ENCODE measurements at regions not wholly inside any gene's neighbourhood (a gene's known extent, or its start where the extent isn't known, plus 50 kb on each side); places are given as distances from the start of the nearest gene placed in this dataset.

GRCh38 chr2:8236391-8236790 is 445.5 kb upstream of the ID2 start:
- TF ChIP-seq, protein P1, sequence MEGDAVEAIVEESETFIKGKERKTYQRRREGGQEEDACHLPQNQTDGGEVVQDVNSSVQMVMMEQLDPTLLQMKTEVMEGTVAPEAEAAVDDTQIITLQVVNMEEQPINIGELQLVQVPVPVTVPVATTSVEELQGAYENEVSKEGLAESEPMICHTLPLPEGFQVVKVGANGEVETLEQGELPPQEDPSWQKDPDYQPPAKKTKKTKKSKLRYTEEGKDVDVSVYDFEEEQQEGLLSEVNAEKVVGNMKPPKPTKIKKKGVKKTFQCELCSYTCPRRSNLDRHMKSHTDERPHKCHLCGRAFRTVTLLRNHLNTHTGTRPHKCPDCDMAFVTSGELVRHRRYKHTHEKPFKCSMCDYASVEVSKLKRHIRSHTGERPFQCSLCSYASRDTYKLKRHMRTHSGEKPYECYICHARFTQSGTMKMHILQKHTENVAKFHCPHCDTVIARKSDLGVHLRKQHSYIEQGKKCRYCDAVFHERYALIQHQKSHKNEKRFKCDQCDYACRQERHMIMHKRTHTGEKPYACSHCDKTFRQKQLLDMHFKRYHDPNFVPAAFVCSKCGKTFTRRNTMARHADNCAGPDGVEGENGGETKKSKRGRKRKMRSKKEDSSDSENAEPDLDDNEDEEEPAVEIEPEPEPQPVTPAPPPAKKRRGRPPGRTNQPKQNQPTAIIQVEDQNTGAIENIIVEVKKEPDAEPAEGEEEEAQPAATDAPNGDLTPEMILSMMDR (IDR thresholded peaks at IDR 0.05), result no peak
- TF ChIP-seq POLR2A (IDR thresholded peaks at IDR 0.05), result no peak
